ENCODE measurements at regions not wholly inside any gene's neighbourhood (a gene's known extent, or its start where the extent isn't known, plus 50 kb on each side); places are given as distances from the start of the nearest gene placed in this dataset.

DNA sequence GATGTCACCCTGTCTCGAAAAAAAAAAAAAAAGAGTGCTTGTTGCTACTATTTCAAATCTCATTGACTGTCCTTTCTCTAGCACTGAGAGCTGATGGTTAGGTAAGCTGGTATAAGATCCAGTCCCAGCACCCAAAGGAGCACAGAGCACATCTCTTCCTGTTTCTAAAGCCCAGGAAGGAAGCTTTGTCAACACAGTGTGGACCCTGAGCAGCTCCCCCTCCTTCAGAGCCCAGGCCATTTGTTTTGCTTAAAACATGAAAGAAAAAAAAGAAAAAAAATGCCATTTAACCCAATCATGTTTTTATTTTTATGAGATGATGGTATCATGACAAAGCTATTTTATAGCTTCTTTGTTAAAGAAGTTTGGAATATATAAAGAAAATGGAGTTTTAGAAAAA lies 184.1 kb upstream of the DUSP10 start:
- peaks cover 0 to 6% (median 0%) of the 10 kb centered on the region in 5 donors for H3K4me1 ChIP-seq (ENCODE audit: control insufficient read depth in 5 of 5, insufficient read depth in 5 of 5, low read length in 5 of 5)
- H3K4me3 ChIP-seq = no peak overlapping the region
- TF ChIP-seq, protein P1, sequence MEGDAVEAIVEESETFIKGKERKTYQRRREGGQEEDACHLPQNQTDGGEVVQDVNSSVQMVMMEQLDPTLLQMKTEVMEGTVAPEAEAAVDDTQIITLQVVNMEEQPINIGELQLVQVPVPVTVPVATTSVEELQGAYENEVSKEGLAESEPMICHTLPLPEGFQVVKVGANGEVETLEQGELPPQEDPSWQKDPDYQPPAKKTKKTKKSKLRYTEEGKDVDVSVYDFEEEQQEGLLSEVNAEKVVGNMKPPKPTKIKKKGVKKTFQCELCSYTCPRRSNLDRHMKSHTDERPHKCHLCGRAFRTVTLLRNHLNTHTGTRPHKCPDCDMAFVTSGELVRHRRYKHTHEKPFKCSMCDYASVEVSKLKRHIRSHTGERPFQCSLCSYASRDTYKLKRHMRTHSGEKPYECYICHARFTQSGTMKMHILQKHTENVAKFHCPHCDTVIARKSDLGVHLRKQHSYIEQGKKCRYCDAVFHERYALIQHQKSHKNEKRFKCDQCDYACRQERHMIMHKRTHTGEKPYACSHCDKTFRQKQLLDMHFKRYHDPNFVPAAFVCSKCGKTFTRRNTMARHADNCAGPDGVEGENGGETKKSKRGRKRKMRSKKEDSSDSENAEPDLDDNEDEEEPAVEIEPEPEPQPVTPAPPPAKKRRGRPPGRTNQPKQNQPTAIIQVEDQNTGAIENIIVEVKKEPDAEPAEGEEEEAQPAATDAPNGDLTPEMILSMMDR (IDR thresholded peaks at IDR 0.05; ENCODE audit: control extremely low read depth, extremely low read depth) = no peak
- no peaks in the 10 kb centered on the region for H3K27me3 ChIP-seq (ENCODE audit: control insufficient read depth in 3 of 3, insufficient read depth in 3 of 3, low read length in 2 of 3)
- peaks cover 0 to 2% (median 0%) of the 10 kb centered on the region in 4 donors for H3K9me3 ChIP-seq (ENCODE audit: control insufficient read depth in 4 of 4, insufficient read depth in 3 of 4, low read length in 3 of 4)
- ATAC-seq (ENCODE audit: insufficient read depth, low FRiP score) (no peak), DNase-seq (no peak)
- WGBS, 2 donors = 40 to 61% methylated on average over 1 of the region's 1 CpG
- no peak overlapping the region for H3K27ac ChIP-seq (ENCODE audit: low read depth in 1 of 2, low read length in 1 of 2)
- no peaks in the 10 kb centered on the region for H3K36me3 ChIP-seq (ENCODE audit: control insufficient read depth in 4 of 4, insufficient read depth in 4 of 4, low read length in 4 of 4)
- H3K9ac ChIP-seq (ENCODE audit: insufficient read depth in 1 of 2, low read length in 2 of 2) = no peak overlapping the region

DNA sequence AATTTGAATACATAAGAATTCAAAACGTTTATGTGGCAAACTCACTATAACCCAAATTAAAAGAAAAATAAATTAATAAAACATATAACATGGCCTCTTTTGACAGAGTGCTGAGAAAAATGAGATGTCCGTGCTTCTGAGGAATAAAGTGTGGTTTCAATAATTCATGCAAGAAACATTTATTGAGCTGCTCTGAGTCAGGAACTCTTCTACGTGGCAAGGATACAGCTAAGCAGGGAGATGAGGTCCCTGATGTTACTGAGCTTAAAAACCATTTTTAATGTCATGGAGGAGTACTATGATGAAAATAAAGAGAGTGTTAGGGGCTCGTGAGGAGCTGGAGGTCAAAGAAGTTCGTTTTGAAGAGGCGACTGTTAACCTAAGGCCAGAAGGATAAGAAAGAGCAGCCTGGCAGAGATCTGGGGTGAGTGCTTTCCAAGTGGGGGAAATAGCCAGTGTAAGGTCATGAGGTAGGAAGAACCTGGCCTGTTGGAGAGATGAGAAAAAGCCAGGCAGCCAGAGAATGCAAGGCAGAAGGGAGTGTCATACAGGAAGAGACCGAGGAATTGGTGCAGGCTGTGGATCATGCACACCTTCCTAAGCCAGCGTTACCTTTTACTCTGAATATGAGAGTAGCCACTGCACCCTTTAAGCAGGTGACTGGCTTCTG lies 182.2 kb upstream of the DUSP10 start:
- no peak for ATAC-seq (ENCODE audit: insufficient read depth, low FRiP score)
- H3K27ac ChIP-seq (ENCODE audit: low read depth in 1 of 2, low read length in 1 of 2) = no peak overlapping the region
- WGBS, 2 donors = 84 to 89% methylated on average over 8 of the region's 8 CpGs

DNA sequence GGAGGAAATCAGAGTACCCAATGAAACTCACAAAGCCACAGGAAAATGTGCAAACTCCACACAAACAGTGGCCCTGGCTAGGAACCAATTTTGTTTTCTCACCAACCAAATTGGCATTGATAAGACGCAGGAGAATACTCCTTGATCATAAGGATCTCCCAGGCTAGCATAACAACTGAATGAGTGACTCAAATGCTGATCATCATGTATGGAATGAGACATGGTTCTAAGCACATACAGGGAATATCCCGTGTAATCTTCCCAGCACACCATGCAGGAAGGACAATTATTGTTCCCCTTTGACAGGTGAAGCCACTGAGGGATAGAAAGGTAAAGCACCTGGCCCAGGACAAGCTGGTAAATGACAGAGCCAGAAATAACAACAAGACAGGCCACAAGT lies 180.0 kb upstream of the DUSP10 start:
- H3K27me3 ChIP-seq (ENCODE audit: control insufficient read depth in 3 of 3, insufficient read depth in 3 of 3, low read length in 2 of 3) = no peaks in the 10 kb centered on the region
- peaks cover 0 to 6% (median 0%) of the 10 kb centered on the region in 5 donors for H3K4me1 ChIP-seq (ENCODE audit: control insufficient read depth in 5 of 5, insufficient read depth in 5 of 5, low read length in 5 of 5)
- no peaks in the 10 kb centered on the region for H3K9me3 ChIP-seq (ENCODE audit: control insufficient read depth in 4 of 4, insufficient read depth in 3 of 4, low read length in 3 of 4)
- H3K4me3 ChIP-seq = no peak overlapping the region
- H3K27ac ChIP-seq (ENCODE audit: low read depth in 1 of 2, low read length in 1 of 2) = no peak overlapping the region
- no peaks in the 10 kb centered on the region for H3K36me3 ChIP-seq (ENCODE audit: control insufficient read depth in 4 of 4, insufficient read depth in 4 of 4, low read length in 4 of 4)
- DNase-seq (no peak), ATAC-seq (ENCODE audit: insufficient read depth, low FRiP score) (no peak)
- 97 to 98% methylated on average over 2 of the region's 2 CpGs for WGBS, 2 donors
- no peak overlapping the region for H3K9ac ChIP-seq (ENCODE audit: insufficient read depth in 1 of 2, low read length in 2 of 2)
- TF ChIP-seq, protein P1 (IDR thresholded peaks at IDR 0.05; ENCODE audit: control extremely low read depth, extremely low read depth) = no peak

More for the DNA sequence above, 182.2 kb upstream of the DUSP10 start:
- peaks cover 0 to 6% (median 0%) of the 10 kb centered on the region in 5 donors for H3K4me1 ChIP-seq (ENCODE audit: control insufficient read depth in 5 of 5, insufficient read depth in 5 of 5, low read length in 5 of 5)
- no peaks in the 10 kb centered on the region for H3K27me3 ChIP-seq (ENCODE audit: control insufficient read depth in 3 of 3, insufficient read depth in 3 of 3, low read length in 2 of 3)
- TF ChIP-seq, protein P1 (IDR thresholded peaks at IDR 0.05; ENCODE audit: control extremely low read depth, extremely low read depth) = no peak
- H3K9me3 ChIP-seq (ENCODE audit: control insufficient read depth in 4 of 4, insufficient read depth in 3 of 4, low read length in 3 of 4) = peaks cover 0 to 2% (median 0%) of the 10 kb centered on the region in 4 donors
- no peak overlapping the region for H3K4me3 ChIP-seq
- no peaks in the 10 kb centered on the region for H3K36me3 ChIP-seq (ENCODE audit: control insufficient read depth in 4 of 4, insufficient read depth in 4 of 4, low read length in 4 of 4)
- no peak for DNase-seq
- H3K9ac ChIP-seq (ENCODE audit: insufficient read depth in 1 of 2, low read length in 2 of 2) = no peak overlapping the region

DNA sequence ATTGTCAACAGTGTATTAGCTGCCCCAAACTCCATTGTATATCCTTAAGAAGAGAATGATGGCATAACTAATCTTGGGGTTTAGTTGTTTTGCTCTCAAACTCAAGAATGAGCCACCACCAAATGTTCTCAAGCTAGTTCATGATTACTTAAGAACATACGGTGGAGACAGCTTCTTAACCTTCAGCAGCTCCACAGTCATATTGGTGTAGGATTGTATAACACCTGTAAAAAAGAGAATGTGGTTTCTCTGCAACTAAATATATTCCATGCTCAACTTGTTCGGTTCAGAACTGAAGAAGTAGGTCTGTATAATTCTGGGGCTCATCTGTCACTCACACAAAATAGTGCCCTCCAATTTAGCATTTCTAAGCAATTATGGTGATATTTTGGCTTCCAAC lies 177.9 kb upstream of the DUSP10 start:
- H3K36me3 ChIP-seq (ENCODE audit: control insufficient read depth in 4 of 4, insufficient read depth in 4 of 4, low read length in 4 of 4) = no peaks in the 10 kb centered on the region
- ATAC-seq (ENCODE audit: insufficient read depth, low FRiP score) = no peak
- TF ChIP-seq, protein P1 (IDR thresholded peaks at IDR 0.05; ENCODE audit: control extremely low read depth, extremely low read depth) = no peak
- no peak overlapping the region for H3K9ac ChIP-seq (ENCODE audit: insufficient read depth in 1 of 2, low read length in 2 of 2)
- no peaks in the 10 kb centered on the region for H3K27me3 ChIP-seq (ENCODE audit: control insufficient read depth in 3 of 3, insufficient read depth in 3 of 3, low read length in 2 of 3)
- WGBS, 2 donors = 84 to 85% methylated on average over 2 of the region's 2 CpGs
- no peak overlapping the region for H3K4me3 ChIP-seq
- no peak for DNase-seq
- H3K4me1 ChIP-seq (ENCODE audit: control insufficient read depth in 5 of 5, insufficient read depth in 5 of 5, low read length in 5 of 5) = peaks cover 0 to 6% (median 0%) of the 10 kb centered on the region in 5 donors
- no peaks in the 10 kb centered on the region for H3K9me3 ChIP-seq (ENCODE audit: control insufficient read depth in 4 of 4, insufficient read depth in 3 of 4, low read length in 3 of 4)
- no peak overlapping the region for H3K27ac ChIP-seq (ENCODE audit: low read depth in 1 of 2, low read length in 1 of 2)

Measured in lung (tissue), 11 donors.